Peyer's patch (tissue), 4 donors: ENCODE measurements at regions not wholly inside any gene's neighbourhood (a gene's known extent, or its start where the extent isn't known, plus 50 kb on each side); places are given as distances from the start of the nearest gene placed in this dataset.
"Not testable (repeated sequence)": the region's sequence is repeated elsewhere in the genome, so short reads cannot be mapped to it uniquely, and the experiment has no call there.

ENCODE experiments used
- CTCF ChIP-seq, 6 experiments: fragments of 450-650 bp in 4 of 6; fragments of 200-600 bp in 2 of 6; sonication (generic) in 1 of 6; IDR thresholded peaks; one replicate each; pipeline ENCODE4 v1.5.1; 2017 to 2019; ENCODE audit warnings: antibody characterized with exemption in 6 of 6, mild to moderate bottlenecking in 3 of 6, moderate library complexity in 1 of 6
- POLR2A ChIP-seq, 2 donors: fragments of 450-650 bp; IDR thresholded peaks; one replicate each; pipeline ENCODE4 v1.5.1; 2017; ENCODE audit warnings: antibody characterized with exemption in 2 of 2, mild to moderate bottlenecking in 2 of 2, moderate library complexity in 2 of 2

GRCh38 chr15:20991253-20991652, 125.1 kb upstream of the POTEB2 start:
- not testable (repeated sequence) for TF ChIP-seq CTCF, POLR2A (IDR thresholded peaks at IDR 0.05)
